GM12874 (cell line): ENCODE measurements at regions not wholly inside any gene's neighbourhood (a gene's known extent, or its start where the extent isn't known, plus 50 kb on each side); places are given as distances from the start of the nearest gene placed in this dataset.

Experiments used
- CTCF ChIP-seq: IDR thresholded peaks from 2 replicates; pipeline ENCODE4 v1.5.1; 2011; ENCODE audit warnings: low read depth, mild to moderate bottlenecking, control low read depth, low read length, moderate library complexity; ENCODE audit not compliant: insufficient read depth

- TF ChIP-seq CTCF: no peak
Observed at GRCh38 chr11:32003335-32003734, 87.5 kb upstream of the RCN1 start.

DNA sequence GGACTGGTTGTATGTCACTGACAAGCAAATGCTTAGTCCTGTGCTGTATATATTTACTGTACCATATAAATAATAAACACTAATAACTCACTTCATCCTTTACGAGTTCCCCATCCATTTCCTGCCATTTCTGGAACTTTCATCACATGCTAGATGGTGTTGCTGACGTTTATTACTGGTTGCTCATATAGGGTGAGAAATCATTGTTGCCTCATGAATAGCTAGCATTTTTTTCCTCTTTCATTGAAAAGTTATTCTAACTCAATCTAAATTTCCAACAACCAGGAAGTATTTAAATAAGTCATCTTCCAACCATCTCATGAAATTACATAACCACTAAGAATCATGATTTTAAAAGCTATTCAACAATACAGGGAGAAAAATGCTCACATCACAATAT lies 88.6 kb upstream of the RCN1 start:
- TF ChIP-seq CTCF: no peak

DNA sequence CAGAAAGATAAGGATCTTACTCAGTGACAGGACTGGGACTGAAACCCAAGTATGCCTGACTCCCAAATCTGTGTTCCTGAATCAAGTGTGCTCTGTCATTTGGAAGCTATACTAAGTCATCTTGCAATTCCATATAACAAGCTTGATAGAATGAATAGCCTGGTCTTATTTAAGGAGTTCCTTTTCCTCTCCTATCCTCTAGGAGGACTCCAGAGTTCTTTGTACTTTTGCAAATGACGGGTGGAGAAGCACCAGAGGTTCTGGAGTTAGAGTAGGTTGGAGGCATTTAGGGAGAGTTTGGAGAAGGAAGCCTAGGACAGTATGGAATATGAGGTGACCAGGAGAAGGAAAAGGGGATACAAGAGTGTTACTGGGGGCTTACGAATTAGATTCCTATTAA lies 92.9 kb upstream of the RCN1 start:
- TF ChIP-seq CTCF: no peak

DNA sequence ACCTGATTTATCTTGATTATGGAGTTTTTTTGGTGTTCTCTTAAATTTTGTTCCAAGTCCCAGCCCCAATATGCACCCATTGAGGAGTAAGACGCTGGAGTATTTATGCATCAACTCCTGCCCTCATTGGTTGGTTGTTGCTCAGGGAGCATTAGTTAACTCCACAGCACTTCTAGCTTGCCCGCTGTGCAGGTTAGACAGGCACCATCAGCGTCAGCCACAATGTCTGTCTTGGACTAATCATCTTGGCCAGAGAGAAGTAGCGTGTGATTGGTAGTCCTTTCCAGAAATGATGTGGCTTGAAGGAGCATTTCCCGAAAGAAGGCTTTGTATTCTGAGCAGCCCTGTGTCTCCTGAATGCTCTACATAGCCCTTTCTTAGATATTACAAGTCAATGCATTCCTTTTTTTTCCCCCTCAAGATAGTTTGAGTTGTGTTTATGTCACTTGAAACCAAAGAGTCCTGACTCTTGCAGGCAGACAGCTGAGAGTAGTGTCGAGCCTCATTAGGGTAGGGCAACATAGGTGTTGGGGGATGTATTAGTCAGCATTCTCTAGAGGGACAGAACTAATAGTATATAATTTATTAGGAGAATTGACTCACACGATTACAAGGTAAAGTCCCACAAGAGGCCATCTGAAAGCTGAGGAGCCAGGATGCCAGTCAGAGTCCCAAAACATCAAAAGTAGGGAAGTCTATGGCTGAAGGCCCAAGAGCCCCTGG lies 94.6 kb upstream of the RCN1 start:
- TF ChIP-seq CTCF: no peak

- TF ChIP-seq CTCF: no peak
Observed at GRCh38 chr11:31995525-31996094, 95.3 kb upstream of the RCN1 start.

DNA sequence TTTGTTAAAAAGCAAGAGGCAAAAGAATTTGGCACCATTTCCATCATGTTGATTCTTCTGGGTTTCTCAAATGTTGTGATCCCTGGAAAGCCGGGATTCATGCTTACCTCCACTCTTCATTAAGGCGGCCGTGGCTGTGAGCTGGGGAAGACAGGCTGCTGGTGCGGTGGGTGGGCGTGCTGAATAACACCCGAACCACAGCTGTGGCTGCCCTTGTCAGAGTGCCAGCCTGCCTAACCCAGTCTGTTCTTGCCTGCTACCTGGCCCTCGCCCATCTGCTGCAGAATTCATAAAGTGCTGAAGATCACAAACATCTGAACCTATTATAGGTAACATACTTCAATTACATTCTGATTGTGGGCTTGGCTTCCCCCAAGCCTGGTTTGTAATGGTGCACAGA lies 95.8 kb upstream of the RCN1 start:
- no peak for TF ChIP-seq CTCF

GRCh38 chr11:31987118-31988005 lies 103.5 kb upstream of the RCN1 start:
- TF ChIP-seq CTCF: no peak
